ENCODE measurements at regions not wholly inside any gene's neighbourhood (a gene's known extent, or its start where the extent isn't known, plus 50 kb on each side); places are given as distances from the start of the nearest gene placed in this dataset.

- no peak for TF ChIP-seq PATZ1 (CRISPR knock-in tag; IDR thresholded peaks at IDR 0.05; ENCODE audit: borderline replicate concordance)
- no peak for TF ChIP-seq ZFP3 (CRISPR knock-in tag; IDR thresholded peaks at IDR 0.05)
- TF ChIP-seq RARB (CRISPR knock-in tag; IDR thresholded peaks at IDR 0.05), result no peak
- TF ChIP-seq TSHZ2 (CRISPR knock-in tag; IDR thresholded peaks at IDR 0.05), result no peak
- TF ChIP-seq OSR1 (CRISPR knock-in tag; IDR thresholded peaks at IDR 0.05), result no peak
- no peak for TF ChIP-seq ZNF70 (CRISPR knock-in tag; IDR thresholded peaks at IDR 0.05)
Observed at GRCh38 chr10:3445648-3446047, 273.1 kb upstream of the PITRM1 start.
